Pons (tissue), 1 donor: ENCODE measurements at regions not wholly inside any gene's neighbourhood (a gene's known extent, or its start where the extent isn't known, plus 50 kb on each side); places are given as distances from the start of the nearest gene placed in this dataset.
"Not testable (repeated sequence)": the region's sequence is repeated elsewhere in the genome, so short reads cannot be mapped to it uniquely, and the experiment has no call there.

ENCODE experiments used
- DNase-seq: peaks from one replicate; pipeline ENCODE4 v3.0.0-alpha.2; 2016; ENCODE audit warnings: low spot score

GRCh38 chr4:8735236-8736089, 136.2 kb downstream of the HMX1 start:
- no peak for DNase-seq

GRCh38 chr4:8732681-8733243, 138.9 kb downstream of the HMX1 start:
- DNase-seq = no peak

DNA sequence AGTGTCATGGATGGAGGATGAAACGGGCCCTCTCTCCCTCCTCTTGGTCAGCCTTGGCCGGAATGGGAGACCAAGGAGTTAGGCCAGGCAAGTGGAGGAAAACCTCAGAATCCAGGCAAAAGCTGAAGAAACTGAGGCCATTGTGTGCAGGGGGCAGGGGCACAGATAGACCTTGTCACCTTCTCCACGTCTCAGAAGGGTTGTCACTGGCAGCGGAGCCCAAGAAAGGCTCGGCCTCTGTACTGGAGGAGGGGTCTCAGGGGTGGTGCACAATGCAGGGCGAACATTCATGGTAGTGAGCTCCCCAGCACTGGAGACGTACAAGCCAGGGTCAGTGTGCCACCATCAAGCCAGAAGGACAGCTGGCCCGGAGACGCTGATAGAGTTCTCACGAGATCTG, 139.5 kb downstream of the CPZ start:
- no peak for DNase-seq

DNA sequence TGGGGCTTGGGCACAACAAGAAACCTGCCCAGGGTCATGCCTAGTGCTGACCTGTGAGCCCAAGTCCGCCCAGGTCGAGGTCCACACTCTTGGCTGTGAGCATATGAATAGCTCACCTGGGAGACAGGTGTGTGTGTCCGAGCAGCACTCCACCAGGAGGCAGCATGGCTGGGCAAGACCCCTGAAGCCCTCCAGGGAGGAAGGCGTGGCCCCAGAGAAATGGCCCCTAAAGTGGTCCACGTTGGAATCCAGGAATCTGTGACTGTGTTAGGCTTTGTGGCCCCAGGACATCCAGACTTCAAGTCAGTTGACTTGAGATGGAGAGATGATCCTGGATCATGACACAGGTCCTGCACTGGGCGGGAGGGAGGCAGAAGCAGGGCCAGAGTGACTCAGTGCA, 138.8 kb downstream of the CPZ start:
- no peak for DNase-seq

GRCh38 chr4:8730681-8731080, 138.1 kb downstream of the CPZ start:
- DNase-seq = no peak

DNA sequence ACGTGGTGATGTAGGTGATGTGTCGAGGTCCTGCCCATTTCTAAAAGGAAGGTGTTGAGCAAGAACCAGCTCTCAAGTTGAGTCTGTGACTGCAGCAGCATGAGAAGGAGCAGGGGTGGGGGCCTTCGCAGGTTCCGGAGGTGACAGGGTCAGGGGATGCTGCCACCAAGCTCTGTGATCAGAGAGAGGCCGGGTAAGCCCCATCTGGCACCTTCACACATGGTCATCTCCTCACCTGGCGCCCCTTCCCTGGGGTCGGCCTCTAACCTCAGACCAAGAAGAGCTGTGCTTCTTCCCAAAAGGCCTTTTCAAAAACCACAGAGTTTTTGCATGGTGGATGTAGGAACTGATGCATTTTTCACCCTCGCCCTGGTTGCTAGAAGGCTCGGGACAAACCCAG, 137.6 kb downstream of the CPZ start:
- DNase-seq = no peak

GRCh38 chr4:8729408-8730149, 137.0 kb downstream of the CPZ start:
- DNase-seq = no peak

DNA sequence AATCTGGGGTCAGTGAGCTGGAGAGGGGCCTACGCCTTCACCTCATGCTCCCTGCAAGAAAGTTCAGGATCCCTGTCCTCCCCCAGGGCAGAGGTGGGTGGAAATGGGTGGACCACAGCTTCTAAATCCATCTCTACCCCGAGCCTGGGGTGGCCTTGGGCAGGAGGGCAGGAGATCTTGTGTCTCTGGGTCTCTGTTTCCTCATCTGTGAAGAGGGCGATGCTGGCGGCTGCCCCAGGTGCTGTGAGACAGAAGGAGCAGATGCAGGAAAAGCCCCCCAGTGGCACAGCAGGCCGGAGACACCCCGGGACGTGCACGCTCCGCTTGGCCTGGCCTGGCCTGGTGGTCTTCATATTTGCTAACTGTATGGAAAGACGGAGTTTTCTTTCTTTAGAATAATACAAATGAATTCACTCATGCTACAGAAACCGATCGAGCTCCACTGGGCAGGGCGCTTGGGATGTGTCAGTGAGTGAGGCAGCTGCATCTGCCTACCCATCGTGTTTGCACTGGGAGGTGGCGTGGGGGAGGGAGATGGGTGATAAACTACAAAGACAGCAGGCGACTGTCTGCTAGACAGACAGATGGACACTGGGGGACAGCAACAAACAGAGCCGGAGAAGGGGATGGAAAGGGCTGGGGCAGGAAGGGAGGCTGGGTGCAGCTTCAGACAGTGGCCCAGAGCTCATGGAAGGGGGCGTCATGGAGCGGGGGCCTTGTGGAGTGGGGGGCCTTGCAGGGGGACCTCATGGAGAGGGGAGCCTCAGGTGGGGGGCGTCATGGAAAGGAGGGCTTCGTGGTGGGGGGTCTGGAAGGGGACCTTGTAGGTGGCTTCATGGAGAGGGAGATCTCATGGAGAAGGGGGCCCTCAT, 136.2 kb downstream of the CPZ start:
- no peak for DNase-seq

DNA sequence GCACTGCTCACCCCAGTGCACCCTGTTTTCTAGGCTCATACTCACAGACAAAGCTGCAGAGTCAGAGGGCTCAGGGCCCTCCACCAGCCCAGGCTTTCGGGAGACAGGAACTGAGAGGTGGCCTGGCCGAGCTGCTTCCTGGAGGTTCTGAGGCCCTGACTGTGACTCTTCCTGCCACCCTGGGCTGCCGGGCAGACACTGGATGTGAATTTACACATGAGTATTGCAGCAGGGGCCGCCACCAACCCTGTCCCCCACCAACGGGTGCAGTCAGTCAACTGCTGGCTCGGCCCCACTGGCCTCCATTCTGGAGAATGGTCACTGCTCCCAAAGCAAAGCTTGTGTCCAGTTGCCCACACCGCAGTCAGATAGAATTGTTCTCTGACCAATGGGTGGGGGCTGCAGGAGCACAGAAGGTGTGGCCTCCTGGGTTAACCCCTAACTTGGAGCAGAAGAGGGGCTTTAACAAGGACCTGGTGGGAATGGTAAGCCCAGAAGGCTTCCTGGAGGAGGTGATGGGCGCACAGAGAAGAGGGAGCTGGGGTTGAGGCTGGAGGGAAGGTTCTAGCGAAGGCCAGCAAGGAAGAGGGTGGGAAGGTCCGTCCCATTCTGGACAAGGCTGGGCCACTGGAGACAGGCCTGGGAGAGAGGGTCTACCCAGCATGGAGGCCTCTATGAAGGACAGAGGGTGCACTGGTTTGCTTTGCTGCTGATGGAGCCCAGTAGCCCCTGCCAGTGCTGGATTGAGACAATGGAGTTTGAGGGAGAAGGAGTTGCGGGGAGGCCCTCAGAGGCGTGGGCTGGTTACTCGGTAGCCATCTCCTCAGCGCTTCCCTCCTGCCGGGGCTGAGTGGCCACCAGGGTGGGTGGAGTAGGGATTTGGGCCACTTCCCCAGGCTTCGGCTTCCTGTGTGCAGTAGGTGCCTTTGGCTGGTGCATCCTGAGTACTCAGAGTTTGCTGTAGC, 135.3 kb downstream of the CPZ start:
- no peak for DNase-seq

GRCh38 chr4:8727131-8727530, 134.6 kb downstream of the CPZ start:
- DNase-seq = no peak

GRCh38 chr4:8726344-8726851, 133.8 kb downstream of the CPZ start:
- no peak for DNase-seq

DNA sequence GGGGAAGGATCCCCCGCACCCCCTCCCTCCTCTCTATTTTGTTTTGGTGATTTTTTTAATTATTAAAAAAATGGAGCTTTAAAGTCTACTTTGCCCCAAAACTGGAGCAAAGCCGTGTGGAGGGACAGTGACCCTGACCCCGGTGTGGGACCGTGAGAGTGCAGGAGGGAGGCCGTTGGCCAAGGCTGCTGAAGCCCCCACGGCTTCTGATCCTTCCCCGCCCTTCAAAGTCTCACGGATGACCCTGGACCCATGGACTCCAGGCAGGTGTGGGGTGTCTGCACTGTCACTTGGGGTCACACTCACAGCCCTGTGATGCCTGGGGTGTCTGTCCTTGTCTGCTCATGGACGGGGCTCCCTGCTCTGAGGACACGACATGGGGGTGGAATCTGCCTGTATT, 133.3 kb downstream of the CPZ start:
- no peak for DNase-seq

GRCh38 chr4:8725071-8725841, 132.7 kb downstream of the CPZ start:
- no peak for DNase-seq

GRCh38 chr4:8724436-8725070, 132.0 kb downstream of the CPZ start:
- no peak for DNase-seq

DNA sequence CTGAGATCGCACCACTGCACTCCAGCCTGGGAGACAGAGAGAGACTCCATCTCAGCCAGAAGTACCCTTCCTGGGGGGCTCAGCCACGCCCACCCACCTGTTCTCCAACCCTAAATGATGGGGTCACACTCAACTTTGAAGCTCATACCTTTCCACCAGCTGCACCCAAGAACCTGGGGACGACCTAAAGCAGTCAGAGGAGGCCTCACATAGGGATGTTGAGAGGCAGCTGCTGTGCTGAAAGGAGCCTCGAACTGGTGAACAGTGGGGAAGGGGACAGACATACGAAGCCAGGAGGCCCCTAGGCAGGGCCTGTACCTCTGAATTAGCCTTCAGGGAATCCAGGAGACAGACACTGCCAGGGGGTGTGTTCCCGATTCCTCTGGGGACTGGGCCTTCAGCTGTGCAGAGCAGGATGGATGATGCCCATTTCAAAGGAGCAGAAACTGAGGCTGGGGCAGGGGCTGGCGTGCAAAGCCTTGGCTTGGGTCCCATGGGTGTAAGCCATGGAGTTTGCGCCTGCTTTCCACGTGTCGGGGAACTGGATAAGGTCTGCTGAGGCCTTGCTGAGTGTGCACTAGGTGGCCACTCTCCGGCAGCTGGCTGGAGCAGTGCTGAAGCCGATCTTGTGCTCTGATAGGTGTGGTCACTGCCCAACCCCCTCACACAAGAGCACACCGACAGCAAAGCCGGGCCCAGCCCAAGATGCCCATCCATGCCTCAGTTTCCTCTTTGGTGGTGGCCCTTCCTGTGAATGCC, 130.8 kb downstream of the CPZ start:
- no peak for DNase-seq

- DNase-seq = no peak
Observed at GRCh38 chr4:8722556-8722955, 130.0 kb downstream of the CPZ start.

DNA sequence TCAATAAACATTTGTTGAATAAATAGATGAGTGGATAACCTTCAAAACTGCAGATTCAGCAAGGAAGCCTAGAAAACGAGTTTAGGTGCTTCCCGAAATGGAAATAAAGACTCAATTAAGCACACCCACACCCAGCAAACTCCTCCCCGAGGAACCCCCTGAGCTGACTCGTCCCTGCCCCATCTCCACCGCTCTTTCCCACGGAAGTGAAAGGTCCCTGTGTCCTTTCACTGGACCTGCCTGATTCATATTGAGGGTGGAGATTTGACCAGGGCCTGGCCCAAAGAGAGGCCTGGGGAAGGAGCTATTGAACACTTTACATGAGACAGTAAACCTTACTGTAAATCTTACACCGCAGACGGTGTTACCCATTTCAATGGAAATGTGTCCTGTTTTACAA, 129.1 kb downstream of the CPZ start:
- DNase-seq = no peak

DNA sequence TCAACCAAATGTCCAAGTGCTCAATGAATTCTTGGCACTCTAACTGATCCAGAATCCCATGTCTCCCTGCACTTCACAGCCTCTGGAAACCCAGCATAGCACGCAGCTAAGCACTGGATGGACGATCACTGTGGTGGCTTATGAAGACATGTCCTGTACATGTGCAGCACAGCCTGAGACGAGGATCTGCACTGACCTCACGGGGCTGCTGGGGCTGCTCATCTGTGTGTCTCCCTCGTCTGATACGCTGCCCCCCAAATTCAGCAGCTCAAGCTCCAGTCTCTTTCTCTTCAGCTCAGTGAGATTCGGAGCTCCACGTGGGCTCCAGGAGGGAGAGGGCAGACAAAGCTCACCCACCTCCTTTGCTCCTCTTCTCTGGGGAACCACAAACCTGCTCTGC, 126.9 kb downstream of the CPZ start:
- DNase-seq = no peak

GRCh38 chr4:8717470-8717869, 124.9 kb downstream of the CPZ start:
- DNase-seq = not testable (repeated sequence)
